ENCODE measurements at regions not wholly inside any gene's neighbourhood (a gene's known extent, or its start where the extent isn't known, plus 50 kb on each side); places are given as distances from the start of the nearest gene placed in this dataset.

DNA sequence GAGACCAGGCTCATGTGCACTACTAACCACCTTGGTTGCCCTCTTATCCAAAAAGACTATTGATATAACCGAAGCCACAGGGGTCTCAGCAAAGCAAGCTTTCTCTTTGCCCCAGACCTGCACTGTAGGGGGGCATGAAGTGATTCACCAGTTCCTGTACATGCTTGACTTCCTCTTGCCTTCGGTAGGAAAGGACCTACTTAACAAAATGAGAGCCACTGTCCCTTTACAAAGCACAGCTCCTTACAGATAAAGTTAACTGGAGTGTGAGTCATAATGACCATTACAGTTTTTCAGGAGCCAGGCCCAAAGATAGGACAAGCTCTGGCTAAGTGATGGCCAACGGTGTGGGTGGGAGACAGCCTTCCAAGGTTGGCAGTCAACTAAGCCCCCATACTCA, 622.0 kb upstream of the TSPY4 start (continued):
- TF ChIP-seq, protein P1, sequence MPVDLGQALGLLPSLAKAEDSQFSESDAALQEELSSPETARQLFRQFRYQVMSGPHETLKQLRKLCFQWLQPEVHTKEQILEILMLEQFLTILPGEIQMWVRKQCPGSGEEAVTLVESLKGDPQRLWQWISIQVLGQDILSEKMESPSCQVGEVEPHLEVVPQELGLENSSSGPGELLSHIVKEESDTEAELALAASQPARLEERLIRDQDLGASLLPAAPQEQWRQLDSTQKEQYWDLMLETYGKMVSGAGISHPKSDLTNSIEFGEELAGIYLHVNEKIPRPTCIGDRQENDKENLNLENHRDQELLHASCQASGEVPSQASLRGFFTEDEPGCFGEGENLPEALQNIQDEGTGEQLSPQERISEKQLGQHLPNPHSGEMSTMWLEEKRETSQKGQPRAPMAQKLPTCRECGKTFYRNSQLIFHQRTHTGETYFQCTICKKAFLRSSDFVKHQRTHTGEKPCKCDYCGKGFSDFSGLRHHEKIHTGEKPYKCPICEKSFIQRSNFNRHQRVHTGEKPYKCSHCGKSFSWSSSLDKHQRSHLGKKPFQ (CRISPR knock-in tag; IDR thresholded peaks at IDR 0.05; ENCODE audit: insufficient replicate concordance) = no peak
- TF ChIP-seq RFXANK (CRISPR knock-in tag; IDR thresholded peaks at IDR 0.05) = no peak
- TF ChIP-seq, protein P2, sequence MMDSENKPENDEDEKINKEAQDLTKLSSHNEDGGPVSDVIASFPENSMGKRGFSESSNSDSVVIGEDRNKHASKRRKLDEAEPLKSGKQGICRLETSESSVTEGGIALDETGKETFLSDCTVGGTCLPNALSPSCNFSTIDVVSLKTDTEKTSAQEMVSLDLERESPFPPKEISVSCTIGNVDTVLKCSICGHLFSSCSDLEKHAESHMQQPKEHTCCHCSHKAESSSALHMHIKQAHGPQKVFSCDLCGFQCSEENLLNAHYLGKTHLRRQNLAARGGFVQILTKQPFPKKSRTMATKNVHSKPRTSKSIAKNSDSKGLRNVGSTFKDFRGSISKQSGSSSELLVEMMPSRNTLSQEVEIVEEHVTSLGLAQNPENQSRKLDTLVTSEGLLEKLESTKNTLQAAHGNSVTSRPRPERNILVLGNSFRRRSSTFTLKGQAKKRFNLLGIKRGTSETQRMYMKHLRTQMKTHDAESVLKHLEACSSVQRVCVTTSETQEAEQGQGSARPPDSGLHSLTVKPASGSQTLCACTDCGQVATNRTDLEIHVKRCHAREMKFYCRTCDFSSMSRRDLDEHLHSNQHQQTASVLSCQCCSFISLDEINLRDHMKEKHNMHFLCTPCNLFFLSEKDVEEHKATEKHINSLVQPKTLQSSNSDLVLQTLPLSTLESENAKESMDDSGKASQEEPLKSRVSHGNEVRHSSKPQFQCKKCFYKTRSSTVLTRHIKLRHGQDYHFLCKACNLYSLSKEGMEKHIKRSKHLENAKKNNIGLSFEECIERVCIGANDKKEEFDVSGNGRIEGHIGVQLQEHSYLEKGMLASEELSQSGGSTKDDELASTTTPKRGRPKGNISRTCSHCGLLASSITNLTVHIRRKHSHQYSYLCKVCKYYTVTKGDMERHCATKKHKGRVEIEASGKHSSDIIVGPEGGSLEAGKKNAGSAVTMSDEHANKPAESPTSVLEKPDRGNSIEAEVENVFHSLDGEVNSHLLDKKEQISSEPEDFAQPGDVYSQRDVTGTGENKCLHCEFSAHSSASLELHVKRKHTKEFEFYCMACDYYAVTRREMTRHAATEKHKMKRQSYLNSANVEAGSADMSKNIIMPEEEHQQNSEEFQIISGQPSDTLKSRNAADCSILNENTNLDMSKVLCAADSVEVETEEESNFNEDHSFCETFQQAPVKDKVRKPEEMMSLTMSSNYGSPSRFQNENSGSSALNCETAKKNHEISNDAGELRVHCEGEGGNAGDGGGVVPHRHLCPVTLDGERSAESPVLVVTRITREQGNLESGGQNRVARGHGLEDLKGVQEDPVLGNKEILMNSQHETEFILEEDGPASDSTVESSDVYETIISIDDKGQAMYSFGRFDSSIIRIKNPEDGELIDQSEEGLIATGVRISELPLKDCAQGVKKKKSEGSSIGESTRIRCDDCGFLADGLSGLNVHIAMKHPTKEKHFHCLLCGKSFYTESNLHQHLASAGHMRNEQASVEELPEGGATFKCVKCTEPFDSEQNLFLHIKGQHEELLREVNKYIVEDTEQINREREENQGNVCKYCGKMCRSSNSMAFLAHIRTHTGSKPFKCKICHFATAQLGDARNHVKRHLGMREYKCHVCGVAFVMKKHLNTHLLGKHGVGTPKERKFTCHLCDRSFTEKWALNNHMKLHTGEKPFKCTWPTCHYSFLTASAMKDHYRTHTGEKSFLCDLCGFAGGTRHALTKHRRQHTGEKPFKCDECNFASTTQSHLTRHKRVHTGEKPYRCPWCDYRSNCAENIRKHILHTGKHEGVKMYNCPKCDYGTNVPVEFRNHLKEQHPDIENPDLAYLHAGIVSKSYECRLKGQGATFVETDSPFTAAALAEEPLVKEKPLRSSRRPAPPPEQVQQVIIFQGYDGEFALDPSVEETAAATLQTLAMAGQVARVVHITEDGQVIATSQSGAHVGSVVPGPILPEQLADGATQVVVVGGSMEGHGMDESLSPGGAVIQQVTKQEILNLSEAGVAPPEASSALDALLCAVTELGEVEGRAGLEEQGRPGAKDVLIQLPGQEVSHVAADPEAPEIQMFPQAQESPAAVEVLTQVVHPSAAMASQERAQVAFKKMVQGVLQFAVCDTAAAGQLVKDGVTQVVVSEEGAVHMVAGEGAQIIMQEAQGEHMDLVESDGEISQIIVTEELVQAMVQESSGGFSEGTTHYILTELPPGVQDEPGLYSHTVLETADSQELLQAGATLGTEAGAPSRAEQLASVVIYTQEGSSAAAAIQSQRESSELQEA (CRISPR knock-in tag; IDR thresholded peaks at IDR 0.05; ENCODE audit: not compliant biosample characterization) = no peak

Measured in HepG2 (cell line).